Psoas muscle (tissue), 7 donors: ENCODE measurements at regions not wholly inside any gene's neighbourhood (a gene's known extent, or its start where the extent isn't known, plus 50 kb on each side); places are given as distances from the start of the nearest gene placed in this dataset.

ENCODE experiments used
- ATAC-seq, 4 donors: fragments of 200-7000 bp; cut with Tn5 transposase; one replicate each; pipeline ENCODE4 v1.9.1; 2020; ENCODE audit warnings: moderate library complexity in 3 of 4, mild to moderate bottlenecking in 2 of 4
- DNase-seq, 2 donors: peaks; one replicate each; pipeline ENCODE4 v3.0.0-alpha.2; 2020
- H3K27ac ChIP-seq: fragments of 200-600 bp; one replicate; pipeline ENCODE4 v1.8.0; 2022
- H3K27me3 ChIP-seq, 3 donors: fragments of 200-600 bp in 1 of 3; one replicate each; pipeline versions ENCODE4 v1.6.1 to v1.8.0; 2013 to 2022; ENCODE audit warnings: low read length in 2 of 3, mild to moderate bottlenecking in 2 of 3, moderate library complexity in 1 of 3; ENCODE audit not compliant: insufficient read depth in 3 of 3
- H3K36me3 ChIP-seq, 2 donors: fragments of 200-600 bp in 1 of 2; one replicate each; pipeline versions ENCODE4 v1.6.1 to v1.8.0; 2013 to 2022; ENCODE audit warnings: low read depth in 1 of 2, mild to moderate bottlenecking in 1 of 2, moderate library complexity in 1 of 2; ENCODE audit not compliant: insufficient read depth in 1 of 2
- H3K4me1 ChIP-seq: fragments of 200-600 bp; one replicate; pipeline ENCODE4 v1.8.0; 2022
- H3K4me3 ChIP-seq: fragments of 200-600 bp; one replicate; pipeline ENCODE4 v1.8.0; 2022; ENCODE audit warnings: mild to moderate bottlenecking
- H3K9me3 ChIP-seq: fragments of 200-600 bp; one replicate; pipeline ENCODE4 v1.8.0; 2022
- WGBS, 3 donors: extraction: QIAGEN DNeasy Blood & Tissue Kit; methylation state at CpG; one replicate each; pipeline versions ENCODE4 v1.1.6 to v1.1.7; 2013; 5-methylcytosine and 5-hydroxymethylcytosine counted together
- intact Hi-C, 2 donors: fragments of 100-400 bp; cut with DNase I; formaldehyde crosslinking; loops; one replicate each; pipeline versions ENCODE4 v1.11.0 to v1.14.2; 2022
- TF ChIP-seq, protein P1 (sequence below): fragments of 200-600 bp; IDR thresholded peaks from one replicate; pipeline ENCODE4 v1.8.0; 2022; ENCODE audit warnings: antibody characterized with exemption
- donor health status: healthy with polysubstance abuse.
- donor health status: DM: no; HTN: no; CAD: no; lungs with moderate emphysema.
- donor health status: Bipolar disorder and iron deficiency.
- donor health status: healthy.
- donor health status: DM: yes; HTN: yes; CAD: no.
- donor health status: DM: no; HTN: no; CAD: no.
- donor health status: DM: yes; HTN: yes; CAD: no.

GRCh38 chr5:77948476-77948875 lies 172.3 kb upstream of the TBCA start:
- Histone ChIP-seq H3K36me3 (no peaks in the 10 kb centered on the region), H3K4me3 (no peak overlapping the region), H3K27ac (no peak overlapping the region), H3K9me3 (no peaks in the 10 kb centered on the region), H3K27me3 (no peaks in the 10 kb centered on the region), H3K4me1 (no peaks in the 10 kb centered on the region)
- 90 to 97% (median 94%) methylated on average over 1 of the region's 1 CpG for WGBS, 3 donors
- ATAC-seq = no peak
- intact Hi-C loops = no loop called here
- TF ChIP-seq, protein P1, sequence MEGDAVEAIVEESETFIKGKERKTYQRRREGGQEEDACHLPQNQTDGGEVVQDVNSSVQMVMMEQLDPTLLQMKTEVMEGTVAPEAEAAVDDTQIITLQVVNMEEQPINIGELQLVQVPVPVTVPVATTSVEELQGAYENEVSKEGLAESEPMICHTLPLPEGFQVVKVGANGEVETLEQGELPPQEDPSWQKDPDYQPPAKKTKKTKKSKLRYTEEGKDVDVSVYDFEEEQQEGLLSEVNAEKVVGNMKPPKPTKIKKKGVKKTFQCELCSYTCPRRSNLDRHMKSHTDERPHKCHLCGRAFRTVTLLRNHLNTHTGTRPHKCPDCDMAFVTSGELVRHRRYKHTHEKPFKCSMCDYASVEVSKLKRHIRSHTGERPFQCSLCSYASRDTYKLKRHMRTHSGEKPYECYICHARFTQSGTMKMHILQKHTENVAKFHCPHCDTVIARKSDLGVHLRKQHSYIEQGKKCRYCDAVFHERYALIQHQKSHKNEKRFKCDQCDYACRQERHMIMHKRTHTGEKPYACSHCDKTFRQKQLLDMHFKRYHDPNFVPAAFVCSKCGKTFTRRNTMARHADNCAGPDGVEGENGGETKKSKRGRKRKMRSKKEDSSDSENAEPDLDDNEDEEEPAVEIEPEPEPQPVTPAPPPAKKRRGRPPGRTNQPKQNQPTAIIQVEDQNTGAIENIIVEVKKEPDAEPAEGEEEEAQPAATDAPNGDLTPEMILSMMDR = no peak
- no peak for DNase-seq

- WGBS, 3 donors = 85 to 87% (median 85%) methylated on average over 7 of the region's 7 CpGs
- Histone ChIP-seq H3K4me3 (no peak overlapping the region), H3K36me3 (no peaks in the 10 kb centered on the region), H3K27ac (no peak overlapping the region), H3K27me3 (no peaks in the 10 kb centered on the region), H3K4me1 (no peaks in the 10 kb centered on the region), H3K9me3 (no peaks in the 10 kb centered on the region)
- ATAC-seq (no peak), DNase-seq (no peak)
- intact Hi-C loops = no loop called here
- TF ChIP-seq, protein P1 = no peak
Observed at GRCh38 chr5:77947041-77947428, 170.9 kb upstream of the TBCA start.

GRCh38 chr5:77946381-77947040 lies 170.4 kb upstream of the TBCA start:
- H3K9me3 ChIP-seq = no peaks in the 10 kb centered on the region
- TF ChIP-seq, protein P1 = no peak
- H3K27ac ChIP-seq = no peak overlapping the region
- WGBS, 3 donors = 30 to 38% (median 34%) methylated on average over 4 of the region's 4 CpGs
- no peaks in the 10 kb centered on the region for H3K4me1 ChIP-seq
- DNase-seq = no peak
- no peak overlapping the region for H3K4me3 ChIP-seq
- intact Hi-C loops = no loop called here
- no peaks in the 10 kb centered on the region for H3K27me3 ChIP-seq
- H3K36me3 ChIP-seq = no peaks in the 10 kb centered on the region
- no peak for ATAC-seq

DNA sequence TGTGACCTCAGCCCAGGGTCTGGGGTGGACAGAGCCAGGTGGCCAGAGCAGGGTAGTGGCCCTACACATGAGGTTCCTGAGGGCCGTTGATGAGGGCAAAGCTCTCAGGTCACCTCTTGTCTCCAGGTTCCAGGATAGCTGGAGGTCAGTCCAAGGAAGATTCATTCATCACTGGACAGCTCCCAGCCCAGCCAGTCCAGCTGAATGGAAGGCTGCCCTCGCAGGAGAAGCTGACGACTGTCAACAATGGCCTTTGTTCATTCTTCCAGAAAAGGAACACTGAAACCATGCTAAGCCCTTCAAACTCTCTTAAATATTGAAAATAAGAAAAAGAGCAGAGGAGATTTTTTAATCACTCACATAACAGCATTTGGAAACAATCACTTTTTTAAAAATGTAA lies 169.7 kb upstream of the TBCA start:
- no peak for DNase-seq
- Histone ChIP-seq H3K27me3 (no peaks in the 10 kb centered on the region), H3K4me1 (no peaks in the 10 kb centered on the region), H3K36me3 (no peaks in the 10 kb centered on the region), H3K27ac (no peak overlapping the region), H3K4me3 (no peak overlapping the region), H3K9me3 (no peaks in the 10 kb centered on the region)
- ATAC-seq = no peak
- 13 to 21% (median 16%) methylated on average over 3 of the region's 3 CpGs for WGBS, 3 donors
- TF ChIP-seq, protein P1 = no peak
- intact Hi-C loops = no loop called here

DNA sequence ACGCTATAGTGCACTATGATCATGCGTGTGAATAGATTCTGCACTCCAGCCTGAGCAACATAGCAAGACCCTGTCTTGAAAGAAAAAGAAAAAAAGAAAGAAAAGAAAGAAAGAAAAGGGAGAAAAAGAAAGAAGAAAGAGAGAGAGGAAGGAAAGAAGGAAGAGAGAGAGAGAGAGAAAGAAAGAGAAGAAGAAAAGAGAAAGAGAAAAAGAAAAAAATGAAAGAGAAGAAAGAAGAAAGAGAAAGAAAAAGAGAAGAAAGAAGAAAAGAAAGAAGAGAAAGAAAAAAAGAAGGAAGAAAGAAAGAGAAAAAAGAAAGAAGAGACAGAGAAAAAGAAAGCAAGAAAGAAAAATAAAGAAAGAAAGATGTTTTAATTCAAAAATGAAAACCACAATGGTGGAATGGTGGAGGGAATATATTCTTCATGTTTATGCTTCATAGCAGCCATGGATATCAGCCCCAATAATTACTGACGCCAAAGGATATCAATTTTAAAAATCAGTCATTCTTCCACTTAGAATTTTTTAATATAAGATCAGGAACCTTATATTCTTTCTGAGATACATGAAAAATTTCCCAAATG lies 168.7 kb upstream of the TBCA start:
- Histone ChIP-seq H3K36me3 (no peaks in the 10 kb centered on the region), H3K4me1 (no peaks in the 10 kb centered on the region), H3K4me3 (no peak overlapping the region), H3K27ac (no peak overlapping the region), H3K9me3 (no peaks in the 10 kb centered on the region), H3K27me3 (no peaks in the 10 kb centered on the region)
- intact Hi-C loops = no loop called here
- ATAC-seq (no peak), DNase-seq (no peak)
- TF ChIP-seq, protein P1 = no peak
- 93 to 96% (median 95%) methylated on average over 3 of the region's 3 CpGs for WGBS, 3 donors
